ENCODE measurements at regions not wholly inside any gene's neighbourhood (a gene's known extent, or its start where the extent isn't known, plus 50 kb on each side); places are given as distances from the start of the nearest gene placed in this dataset.
"Not testable (repeated sequence)": the region's sequence is repeated elsewhere in the genome, so short reads cannot be mapped to it uniquely, and the experiment has no call there.

DNA sequence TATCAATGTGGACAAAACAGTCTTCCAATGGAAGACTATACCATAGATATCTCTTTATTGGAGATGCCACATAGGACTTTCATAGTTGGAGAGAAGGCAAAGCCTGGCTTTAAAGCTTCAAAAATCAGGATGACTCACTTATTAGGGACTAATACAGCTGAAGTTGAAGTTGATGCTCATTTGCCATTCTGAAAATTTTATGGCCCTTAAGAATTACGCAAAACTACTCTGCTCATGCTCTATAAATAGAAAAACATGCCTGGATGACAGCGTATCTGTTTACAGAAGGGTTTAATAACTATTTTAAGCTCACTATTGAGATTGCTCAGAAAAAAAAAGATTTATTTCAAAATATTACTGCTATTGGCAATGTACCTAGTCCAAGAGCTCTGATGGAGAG is 155.5 kb upstream of the DST start:
- DNase-seq: no peak

DNA sequence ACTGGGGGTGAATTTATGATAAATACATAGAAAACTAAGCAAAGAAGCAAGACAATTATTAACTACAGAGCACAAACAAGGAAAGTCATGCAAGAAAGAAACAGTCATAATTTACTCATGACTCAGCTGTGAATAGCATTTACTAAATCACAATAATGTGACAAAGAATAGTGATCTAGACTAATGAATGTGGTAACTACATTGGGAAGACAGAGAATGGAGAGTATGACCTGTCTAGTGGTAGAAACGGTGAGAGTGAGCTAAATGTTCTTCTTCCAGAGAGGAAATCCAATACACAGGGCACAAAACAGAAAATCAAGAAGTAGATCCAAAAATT is 153.5 kb upstream of the DST start:
- no peak for DNase-seq

DNA sequence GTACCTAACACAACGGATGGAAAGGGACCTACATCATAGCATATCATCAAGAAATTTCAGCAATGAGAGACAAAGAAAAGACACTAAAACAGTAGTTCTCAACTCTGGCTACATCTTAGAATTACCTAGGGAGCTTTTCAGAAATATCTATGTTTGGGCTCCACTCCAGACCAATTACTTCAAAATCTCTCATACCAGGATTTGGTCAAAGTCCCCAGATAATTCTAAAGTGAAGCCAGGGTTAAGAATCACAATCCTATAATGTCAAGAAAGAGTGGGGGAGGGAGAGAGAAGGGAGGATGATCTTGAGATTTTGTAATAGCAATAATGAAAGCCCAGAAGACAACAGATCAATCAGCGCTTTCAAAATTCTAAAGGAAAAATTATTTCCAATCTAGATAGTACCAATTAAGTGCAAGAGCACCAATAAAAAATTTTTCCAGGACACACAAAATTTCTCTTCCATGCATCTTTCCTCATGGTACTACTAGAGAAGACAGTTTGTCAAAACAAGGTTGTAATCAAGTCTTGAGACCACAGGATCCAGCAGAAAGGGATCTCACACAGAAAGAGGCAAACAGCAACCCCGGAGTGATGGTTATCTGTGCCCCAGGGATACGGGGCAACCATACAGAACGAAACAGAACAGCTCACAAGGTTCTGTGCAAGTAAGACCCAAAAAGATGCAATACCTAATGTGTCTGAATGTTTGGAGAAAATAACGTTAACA is 152.9 kb upstream of the DST start:
- DNase-seq: no peak

DNA sequence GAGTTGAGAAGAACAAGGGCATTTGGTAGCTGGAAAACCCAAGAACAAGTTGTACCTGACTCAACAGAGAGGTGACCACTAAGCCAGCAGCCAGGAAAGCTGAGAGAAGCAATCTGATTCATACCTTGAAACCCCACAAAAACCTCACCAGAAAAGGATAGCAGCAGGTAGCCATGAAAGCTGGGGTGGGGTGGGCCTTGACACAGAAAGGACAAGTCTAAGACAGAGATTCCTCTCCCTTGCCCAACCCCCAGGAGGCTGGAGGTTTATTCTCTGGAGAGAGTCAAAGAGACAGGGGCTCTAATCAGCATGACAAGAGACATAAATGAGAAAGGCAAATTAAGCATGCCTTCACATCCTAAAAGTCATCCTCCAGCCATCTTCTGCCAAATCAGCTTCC is 151.7 kb upstream of the DST start:
- no peak for DNase-seq

DNA sequence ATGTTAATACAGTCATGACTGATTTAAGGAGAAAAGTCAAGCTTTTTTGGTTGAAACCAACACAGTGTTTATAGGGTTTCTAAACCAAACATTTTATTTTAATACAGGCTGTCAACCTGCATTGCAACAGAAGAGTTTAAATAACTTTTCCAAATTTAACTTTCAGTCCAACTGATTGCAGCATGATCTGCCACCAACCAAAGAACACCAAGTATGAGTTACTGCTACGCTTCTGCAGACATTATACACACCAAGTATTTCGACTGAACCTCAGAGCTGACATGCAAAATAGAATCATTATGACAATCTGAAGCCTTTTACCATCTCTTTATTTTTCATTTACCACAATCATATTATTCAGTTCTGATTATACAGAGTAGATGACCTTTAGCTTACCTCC is 151.2 kb upstream of the DST start:
- no peak for DNase-seq

DNA sequence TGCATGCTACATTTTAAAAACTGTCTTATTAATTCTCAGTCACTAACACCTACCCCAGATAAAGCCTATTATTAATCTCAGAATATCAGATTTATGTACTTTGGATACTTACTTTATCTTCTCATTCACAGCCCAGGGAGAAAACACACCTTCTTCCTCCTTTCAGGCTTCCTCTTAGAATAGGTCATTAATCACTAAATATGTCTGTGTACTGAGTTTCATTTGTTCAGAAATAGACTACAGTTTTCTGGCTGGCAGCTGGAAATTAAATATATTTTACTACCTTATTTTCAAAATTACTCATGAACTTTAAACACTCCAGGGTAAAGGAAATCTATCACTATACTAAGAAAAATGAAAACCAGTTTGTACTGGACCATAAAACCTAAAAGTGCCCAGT is 147.7 kb upstream of the DST start:
- DNase-seq: no peak

DNA sequence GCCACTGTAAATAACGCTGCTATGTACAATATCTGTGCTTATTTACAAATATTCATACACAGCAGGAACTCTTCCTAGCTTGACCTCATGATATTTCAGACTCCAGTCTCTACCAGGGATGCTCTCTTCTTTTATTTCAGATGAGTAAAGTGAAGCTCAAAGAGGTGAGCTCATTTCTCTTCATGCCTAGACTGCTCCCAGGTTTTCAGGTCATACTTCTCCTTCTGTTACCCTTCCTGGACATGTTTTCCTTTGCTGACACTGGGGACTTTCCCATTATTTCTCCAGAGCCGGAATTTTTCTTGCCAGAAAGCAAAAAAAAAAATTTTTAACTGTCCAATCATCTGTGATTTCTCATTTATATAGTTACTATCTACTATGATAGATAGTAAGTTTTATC is 147.2 kb upstream of the DST start:
- DNase-seq: no peak

DNA sequence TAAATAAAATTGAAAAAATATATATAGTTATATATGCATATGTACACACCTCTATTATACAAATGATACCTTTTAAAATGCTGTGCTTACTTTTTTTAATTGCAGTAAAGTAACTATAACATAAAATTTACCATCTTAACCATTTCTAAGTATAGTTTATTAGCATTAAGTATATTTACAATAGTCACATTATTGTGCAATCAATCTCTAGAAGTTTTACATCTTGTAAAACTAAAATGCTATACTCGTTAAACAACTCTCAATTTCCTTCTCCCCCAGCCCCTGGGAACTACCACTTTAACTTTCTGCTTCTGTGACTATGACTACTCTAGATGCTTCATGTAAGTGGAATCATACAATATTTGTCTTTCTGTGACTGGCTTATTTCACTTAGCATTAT is 146.7 kb upstream of the DST start:
- DNase-seq: no peak

DNA sequence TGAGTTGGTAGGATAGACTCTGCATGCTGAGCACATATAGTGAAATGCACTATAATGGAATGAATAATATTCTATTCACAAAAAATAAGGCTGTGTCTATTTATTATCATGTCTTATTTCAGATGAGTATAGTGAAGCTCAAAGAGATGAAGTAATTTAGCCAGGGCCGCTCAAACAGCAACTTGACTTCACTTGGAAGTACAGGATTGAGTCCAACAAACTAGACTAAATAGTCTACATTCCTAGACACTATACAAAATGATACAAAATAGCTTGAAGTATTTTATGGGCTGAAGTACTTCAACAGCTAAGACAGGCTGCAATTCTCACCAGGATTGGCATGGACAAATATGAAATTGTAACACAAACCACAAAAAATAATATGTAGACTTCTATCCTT is 144.5 kb upstream of the DST start:
- DNase-seq: no peak

DNA sequence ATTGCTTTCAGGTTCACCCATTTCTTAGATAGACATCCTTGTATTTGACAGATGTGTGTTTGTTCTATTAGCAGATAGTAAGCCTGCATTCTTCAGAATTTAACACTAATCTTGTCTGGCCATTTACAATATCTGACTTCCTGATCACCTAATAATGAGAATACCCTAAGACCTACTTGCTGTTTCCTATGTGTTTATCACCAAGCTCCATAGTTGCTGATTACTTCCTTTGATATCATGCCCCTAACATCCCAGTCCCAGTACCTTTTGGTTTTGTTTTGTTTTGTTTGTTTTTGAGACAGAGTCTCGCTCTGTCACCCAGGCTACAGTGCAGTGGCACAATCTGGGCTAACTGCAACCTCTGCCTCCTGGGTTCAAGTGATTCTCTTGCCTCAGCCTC is 143.6 kb upstream of the DST start:
- DNase-seq: no peak

DNA sequence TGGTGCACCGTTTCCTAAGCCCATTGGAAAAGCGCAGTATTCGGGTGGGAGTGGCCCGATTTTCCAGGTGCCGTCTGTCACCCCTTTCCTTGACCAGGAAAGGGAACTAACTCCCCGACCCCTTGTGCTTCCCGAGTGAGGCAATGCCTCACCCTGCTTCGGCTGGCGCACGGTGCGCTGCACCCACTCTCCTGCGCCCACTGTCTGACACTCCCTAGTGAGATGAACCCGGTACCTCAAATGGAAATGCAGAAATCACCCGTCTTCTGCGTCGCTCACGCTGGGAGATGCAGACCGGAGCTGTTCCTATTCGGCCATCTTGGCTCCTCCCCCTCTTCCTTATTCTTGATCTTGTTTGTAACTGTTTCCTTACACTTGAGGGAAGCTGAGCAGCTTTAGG is 142.8 kb upstream of the DST start:
- not testable (repeated sequence) for DNase-seq

DNA sequence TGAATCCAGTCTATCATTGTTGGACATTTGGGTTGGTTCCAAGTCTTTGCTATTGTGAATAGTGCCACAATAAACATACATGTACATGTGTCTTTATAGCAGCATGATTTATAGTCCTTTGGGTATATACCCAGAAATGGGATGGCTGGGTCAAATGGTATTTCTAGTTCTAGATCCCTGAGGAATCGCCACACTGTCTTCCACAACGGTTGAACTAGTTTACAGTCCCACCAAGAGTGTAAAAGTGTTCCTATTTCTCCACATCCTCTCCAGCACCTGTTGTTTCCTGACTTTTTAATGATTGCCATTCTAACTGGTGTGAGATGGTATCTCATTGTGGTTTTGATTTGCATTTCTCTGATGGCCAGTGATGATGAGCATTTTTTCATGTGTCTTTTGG is 137.4 kb upstream of the DST start:
- not testable (repeated sequence) for DNase-seq

DNA sequence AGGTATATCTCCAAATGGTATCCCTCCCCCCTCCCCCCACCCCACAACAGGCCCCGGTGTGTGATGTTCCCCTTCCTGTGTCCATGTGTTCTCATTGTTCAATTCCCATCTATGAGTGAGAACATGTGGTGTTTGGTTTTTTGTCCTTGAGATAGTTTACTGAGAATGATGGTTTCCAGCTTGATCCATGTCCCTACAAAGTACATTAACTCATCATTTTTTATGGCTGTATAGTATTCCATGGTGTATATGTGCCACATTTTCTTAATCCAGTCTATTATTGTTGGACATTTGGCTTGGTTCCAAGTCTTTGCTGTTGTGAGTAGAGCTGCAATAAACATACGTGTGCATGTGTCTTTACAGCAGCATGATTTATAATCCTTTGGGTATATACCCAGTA is 135.8 kb upstream of the DST start:
- not testable (repeated sequence) for DNase-seq

DNA sequence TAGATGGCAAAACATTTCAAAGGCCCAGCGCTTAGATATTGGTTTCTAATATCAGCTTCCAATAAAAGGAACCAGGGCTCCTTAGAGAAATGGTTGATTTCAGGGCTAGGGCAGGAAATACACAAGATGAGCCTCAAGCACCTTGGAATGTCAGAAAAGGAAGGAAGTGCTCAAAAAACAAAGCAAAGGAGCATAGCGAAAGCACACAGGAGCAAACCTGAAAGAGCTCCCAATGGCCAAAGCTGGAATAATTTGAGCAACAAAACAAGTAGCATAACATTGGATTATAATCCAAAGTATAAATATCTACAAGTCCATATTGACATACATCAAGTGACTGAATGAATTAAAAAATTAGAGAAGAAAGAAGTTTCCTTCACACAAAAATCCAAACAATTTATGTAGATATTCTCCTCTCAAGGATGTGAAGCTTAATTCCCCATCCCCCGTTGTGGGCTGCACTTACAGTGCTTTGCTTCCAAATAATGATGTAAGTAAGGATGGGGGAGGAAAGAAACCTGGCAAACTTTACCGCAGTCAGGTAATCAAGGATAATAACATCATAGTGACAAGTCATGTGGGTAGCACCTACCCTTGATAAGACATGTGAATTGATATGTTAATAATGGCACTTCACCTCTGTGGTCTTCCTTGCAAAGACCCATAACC is 132.9 kb upstream of the DST start:
- no peak for DNase-seq

DNA sequence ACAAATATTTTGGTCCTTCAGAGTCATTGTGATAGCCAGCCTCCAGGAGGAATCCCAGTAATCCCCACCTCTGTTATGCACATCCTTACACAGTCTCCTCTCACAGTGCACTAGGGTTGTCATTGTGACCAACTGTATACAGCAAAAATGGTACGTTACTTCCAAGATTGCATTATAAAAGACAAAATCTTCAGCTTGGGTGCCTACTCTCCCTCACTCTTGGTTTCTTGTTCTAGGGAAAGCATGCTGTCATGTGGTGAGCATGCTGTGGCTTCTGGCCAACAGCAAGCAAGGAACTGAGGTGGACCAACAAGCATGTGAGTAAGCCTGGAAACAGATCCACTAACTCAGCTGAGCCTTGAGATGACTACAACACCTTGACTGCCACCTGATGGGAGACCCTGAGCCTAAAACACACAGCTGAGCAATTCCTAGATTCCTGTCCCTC is 130.1 kb upstream of the DST start:
- DNase-seq: no peak

DNA sequence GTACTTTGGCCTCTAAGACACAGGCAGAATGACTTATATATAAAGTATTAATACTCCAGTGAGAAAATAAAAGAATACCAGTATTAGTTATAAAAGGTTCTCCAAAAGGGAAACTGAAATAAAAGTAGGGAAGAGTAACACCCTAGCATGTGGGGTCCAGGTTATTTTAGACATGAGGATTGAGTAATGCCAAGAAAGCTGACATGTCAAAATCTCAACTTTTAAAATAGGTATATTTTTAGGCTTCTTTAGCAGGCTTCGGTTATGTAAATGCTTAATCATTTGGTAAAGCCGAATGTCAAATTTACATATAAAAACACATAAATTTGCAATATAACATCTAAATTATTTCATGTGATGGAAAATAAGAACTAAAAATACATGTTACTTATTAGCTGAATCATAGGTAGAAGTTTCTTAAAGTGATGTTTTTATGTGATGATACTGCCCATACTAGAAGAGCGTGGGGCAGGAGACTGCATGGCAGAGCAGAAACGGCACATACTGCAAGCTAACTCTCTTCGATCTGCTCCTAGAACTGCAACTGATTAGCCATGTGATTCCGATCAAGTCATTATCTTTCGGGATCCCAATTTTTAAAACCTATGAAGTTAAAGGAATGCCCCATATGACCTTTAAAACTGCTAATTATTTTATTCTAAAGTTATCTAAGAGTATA is 129.4 kb upstream of the DST start:
- DNase-seq: no peak

DNA sequence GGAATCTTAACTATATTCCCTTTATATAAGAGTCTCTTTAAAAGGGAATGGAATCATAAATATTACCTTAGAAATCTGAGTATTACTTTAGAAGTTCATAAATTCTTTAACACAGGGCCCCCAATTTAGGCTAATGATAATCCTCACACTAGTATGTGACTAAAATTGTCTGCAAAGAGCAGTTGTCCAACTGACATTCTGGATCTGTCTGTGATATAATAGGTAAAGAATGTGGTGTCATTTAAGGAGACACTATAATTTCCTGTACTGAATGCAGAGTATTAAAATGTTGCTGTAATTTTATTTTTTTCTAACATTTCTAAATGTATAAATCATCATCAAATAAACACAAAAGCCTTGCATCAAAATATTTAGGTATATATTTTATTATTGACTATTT is 128.5 kb upstream of the DST start:
- DNase-seq: no peak

DNA sequence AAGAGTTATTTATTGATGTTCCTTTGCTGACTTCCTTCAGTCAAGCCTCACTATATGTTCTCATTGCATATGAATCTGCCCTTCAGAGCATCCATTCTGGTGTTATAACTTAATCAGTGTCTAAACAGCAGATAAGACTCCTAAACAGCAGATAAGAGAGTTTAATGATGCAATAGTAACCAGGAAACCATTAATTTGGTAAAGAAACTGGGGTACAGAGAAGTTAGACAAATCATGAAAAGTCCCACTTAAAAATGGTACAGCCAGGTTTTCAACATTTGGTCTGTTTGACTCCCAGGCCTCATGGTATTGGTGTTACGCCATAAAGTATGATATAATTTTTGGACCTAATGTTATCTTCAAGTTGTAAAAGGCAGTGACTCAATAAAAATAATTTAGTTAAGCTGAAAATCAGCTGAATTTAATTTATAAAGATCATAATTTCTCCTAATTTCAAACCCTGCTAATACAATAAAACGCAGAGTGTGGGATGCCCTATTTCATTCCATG is 127.4 kb upstream of the DST start:
- no peak for DNase-seq

DNA sequence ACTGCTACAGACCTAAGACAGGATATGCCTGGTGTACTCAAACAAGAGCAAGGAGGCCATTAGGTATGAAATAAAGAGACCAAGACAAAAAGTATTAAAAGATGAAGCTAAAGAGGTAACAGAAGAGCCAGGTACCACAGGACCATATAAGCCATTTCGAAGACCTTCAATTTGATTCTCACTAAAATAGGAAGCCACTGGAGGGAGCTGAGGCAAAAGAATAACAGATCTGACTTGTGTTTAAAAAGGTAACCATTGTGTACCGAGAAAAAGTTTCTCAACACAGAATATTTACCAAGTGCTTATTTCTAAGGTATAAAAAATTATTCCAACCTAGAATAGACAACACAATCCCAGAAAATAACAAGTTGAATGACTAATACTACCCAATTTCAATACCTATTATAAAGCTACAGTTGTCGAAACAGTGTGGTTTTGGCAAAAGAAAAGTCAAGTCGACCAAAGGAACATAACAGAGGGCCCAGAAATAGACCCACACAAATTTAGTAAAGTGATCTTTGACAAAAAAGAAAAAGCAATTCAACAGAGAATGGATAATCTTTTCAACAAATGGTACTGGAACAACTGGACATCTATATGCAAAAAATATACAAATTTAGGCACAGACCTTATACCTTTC is 125.3 kb upstream of the DST start:
- no peak for DNase-seq

DNA sequence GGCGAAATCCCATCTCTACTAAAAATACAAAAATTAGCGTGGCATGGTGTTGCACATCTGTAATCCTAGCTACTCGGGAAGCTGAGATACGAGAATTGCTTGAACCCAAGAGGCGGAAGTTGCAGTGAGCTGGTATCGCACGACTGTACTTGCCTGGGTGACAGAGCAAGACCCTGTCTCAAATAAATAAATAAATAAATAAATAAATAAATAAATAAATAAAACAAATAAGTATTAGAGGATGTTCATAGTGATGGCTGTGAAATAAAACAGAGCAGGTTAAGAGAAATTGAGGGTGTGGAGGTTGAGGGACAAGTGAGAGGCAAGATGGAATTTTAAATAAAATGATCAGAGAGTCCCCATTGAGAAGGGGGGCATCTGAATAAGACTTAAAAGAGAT is 124.7 kb upstream of the DST start:
- no peak for DNase-seq

DNA sequence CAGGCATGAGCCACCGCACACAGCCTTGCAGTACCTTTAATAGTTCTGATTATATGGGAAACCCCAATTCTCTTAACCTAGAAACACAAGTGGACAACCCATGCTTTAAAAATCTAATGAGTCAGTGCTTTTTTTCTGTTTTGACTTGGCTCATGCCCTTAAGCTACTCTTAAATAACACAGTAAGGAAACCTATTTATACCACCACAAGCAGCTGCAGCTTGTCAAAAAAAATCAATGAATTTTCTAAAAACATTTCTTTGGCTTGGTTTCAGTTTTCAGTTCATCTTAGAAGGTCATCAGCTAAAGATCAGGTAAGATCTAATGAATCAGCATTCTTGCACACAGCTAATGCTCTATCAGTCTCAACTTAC is 124.1 kb upstream of the DST start:
- DNase-seq: no peak

DNA sequence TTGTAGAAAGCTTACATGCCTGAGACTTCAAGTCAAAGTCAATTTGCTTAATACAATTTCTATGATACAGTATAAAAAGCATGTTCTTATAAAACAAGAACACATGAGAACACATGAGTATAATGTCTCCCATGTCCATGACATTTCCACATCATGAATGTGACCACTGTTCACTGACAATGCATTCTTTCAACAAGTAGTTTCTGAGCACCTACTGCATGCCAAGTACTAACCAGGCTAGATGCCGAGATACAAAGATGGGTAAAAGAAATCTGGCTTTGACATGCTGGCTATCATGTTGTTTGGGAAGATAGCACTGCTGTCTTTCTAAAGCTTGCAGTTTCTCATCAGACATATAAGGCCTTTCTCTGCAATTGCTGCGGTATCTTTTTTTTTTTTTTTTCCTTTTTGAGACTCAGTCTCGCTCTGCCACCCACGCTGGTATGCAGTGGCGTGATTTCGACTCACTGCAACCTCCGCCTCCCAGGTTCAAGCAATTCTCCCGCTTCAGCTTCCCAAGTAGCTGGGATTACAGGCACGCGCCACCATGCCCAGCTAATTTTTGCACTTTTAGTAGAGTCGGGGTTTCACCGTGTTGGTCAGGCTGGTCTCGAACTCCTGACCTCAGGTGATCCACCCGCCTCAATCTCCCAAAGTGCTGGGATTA is 123.6 kb upstream of the DST start:
- no peak for DNase-seq

DNA sequence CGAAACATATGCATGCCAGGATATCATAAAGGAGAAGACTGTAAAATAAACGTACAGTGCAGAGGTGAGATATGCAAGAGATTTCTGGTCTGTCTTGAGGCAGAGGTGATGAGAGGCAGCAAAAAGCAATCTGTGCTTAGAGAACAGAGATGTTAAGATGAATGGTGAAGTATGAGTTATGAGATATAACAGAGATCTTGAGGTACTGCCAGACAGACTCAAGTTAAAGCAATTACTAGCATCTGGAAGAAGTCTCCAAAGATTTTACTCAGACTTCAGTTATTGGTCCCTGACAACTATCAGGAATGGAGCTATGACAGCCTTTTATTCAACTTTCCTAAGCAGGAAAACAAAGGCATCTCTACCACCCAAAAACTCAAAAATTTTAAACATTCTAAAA is 122.8 kb upstream of the DST start:
- DNase-seq: no peak

All from stimulated activated CD4-positive, alpha-beta T cell treated with anti-CD3 and anti-CD28 coated beads, Interleukin-4, amount 100 ng/mL, for 4 hours (primary cell).